LNCaP clone FGC (cell line): ENCODE measurements at regions not wholly inside any gene's neighbourhood (a gene's known extent, or its start where the extent isn't known, plus 50 kb on each side); places are given as distances from the start of the nearest gene placed in this dataset.

Experiments used
- DNase-seq: peaks from one replicate; pipeline ENCODE4 v3.0.0-alpha.2; 2011; ENCODE audit warnings: low read depth
- H3K4me3 ChIP-seq: 2 replicates; pipeline ENCODE4 v1.5.1; 2011; ENCODE audit warnings: mild to moderate bottlenecking, low read depth, low read length, control low read depth
- TF ChIP-seq, protein P1 (sequence below): IDR thresholded peaks from 2 replicates; pipeline ENCODE4 v1.5.1; 2012; ENCODE audit warnings: mild to moderate bottlenecking; ENCODE audit not compliant: control insufficient read depth, insufficient read depth; ENCODE audit errors: extremely low read depth

GRCh38 chr18:46282646-46283045 is 178.5 kb downstream of the HAUS1 start:
- no peak for DNase-seq
- no peak overlapping the region for H3K4me3 ChIP-seq
- TF ChIP-seq, protein P1, sequence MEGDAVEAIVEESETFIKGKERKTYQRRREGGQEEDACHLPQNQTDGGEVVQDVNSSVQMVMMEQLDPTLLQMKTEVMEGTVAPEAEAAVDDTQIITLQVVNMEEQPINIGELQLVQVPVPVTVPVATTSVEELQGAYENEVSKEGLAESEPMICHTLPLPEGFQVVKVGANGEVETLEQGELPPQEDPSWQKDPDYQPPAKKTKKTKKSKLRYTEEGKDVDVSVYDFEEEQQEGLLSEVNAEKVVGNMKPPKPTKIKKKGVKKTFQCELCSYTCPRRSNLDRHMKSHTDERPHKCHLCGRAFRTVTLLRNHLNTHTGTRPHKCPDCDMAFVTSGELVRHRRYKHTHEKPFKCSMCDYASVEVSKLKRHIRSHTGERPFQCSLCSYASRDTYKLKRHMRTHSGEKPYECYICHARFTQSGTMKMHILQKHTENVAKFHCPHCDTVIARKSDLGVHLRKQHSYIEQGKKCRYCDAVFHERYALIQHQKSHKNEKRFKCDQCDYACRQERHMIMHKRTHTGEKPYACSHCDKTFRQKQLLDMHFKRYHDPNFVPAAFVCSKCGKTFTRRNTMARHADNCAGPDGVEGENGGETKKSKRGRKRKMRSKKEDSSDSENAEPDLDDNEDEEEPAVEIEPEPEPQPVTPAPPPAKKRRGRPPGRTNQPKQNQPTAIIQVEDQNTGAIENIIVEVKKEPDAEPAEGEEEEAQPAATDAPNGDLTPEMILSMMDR = no peak

- no peak overlapping the region for H3K4me3 ChIP-seq
- DNase-seq = no peak
- TF ChIP-seq, protein P1 = no peak
Measured at GRCh38 chr18:46283268-46283667, 179.1 kb downstream of the HAUS1 start.

DNA sequence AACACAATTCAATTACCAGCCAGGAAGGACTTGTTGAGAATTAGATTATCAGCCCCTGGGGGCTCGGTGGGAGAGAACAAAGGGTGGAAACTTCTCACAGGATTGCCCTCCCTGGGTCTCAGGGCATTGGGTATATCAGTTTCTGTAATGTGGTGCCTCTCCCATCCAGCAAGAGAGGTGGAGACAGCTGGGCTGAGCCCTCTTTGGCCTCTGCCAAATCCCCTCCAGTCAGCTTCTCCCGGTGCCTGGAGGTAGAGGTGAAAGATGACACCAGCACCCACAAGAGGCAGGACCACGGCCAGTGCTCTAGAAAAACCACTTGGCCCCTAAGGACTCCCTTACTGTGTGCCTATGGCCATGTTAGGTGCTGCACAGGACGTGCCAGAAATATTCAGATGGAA is 179.7 kb downstream of the HAUS1 start:
- TF ChIP-seq, protein P1 = no peak
- H3K4me3 ChIP-seq = no peak overlapping the region
- no peak for DNase-seq

- TF ChIP-seq, protein P1 = no peak
- DNase-seq = no peak
- no peak overlapping the region for H3K4me3 ChIP-seq
Measured at GRCh38 chr18:46289463-46289862, 185.3 kb downstream of the HAUS1 start.

GRCh38 chr18:46289931-46290330 is 185.7 kb downstream of the HAUS1 start:
- no peak overlapping the region for H3K4me3 ChIP-seq
- TF ChIP-seq, protein P1 = no peak
- DNase-seq = no peak

DNA sequence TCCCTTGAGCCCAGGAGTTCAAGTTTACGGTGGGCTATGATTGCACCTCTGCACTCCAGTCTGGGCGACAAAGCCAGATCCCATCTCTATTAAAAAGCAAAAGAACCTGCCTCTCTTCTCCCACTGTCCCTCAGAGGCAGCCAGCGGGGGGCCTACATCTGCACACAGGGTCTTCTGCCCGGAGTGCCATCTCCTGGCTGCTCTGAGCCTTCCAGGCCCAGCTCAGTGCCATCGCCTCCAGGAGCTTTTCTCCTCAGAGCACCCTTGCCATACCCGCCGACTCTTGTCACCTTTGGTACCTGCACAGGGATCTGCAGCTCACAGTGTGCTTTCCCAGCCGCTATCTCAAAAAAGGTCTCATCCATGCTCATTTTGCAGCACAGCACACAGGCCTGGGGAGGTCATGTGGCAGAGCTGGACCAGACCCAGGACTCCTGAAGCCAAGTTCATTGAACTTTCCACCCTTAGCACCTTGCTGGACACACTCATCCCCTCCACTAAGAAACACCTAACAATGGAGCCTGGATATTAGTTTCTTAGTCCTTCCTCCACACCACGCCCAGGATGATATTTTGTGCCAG is 186.3 kb downstream of the HAUS1 start:
- H3K4me3 ChIP-seq = no peak overlapping the region
- no peak for DNase-seq

DNA sequence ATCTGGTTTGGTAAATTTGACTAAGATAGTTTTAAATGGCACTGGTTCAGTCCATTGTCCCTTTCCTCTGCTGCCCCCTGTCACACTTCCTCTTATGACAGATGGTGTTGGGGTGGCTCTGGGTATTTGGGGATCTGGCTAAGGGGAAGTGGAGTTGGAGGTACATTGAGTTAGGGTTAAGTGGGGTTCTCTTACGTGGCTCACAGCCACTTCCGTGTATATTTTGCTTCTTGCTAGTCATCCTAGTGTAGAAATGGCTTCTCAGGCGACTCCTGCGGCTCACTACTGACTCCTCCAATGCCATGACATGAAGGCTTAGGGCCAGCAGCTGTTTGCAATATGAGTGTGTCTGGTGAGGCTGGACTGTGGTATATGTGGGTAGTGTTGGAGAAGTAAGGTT is 187.0 kb downstream of the HAUS1 start:
- no peak for DNase-seq
- no peak overlapping the region for H3K4me3 ChIP-seq
- TF ChIP-seq, protein P1 = no peak

More for the DNA sequence above, 186.3 kb downstream of the HAUS1 start:
- TF ChIP-seq, protein P1 = no peak
